DOHH2 (cell line): ENCODE measurements at regions not wholly inside any gene's neighbourhood (a gene's known extent, or its start where the extent isn't known, plus 50 kb on each side); places are given as distances from the start of the nearest gene placed in this dataset.

Source experiments
- H3F3A ChIP-seq: fragments of 200-600 bp; sonication (generic), shearing (Covaris generic); 2 replicates; pipeline ENCODE4 v1.6.0; 2016; ENCODE audit warnings: antibody characterized with exemption, mild to moderate bottlenecking; ENCODE audit not compliant: control insufficient read depth, insufficient read depth
- H3K27ac ChIP-seq: fragments of 200-600 bp; sonication (generic); 2 replicates; pipeline ENCODE4 v1.5.1; 2014; ENCODE audit warnings: low read depth, mild to moderate bottlenecking, low read length, moderate library complexity
- H3K27me3 ChIP-seq: fragments of 200-600 bp; sonication (generic); 2 replicates; pipeline ENCODE4 v1.6.1; 2014; ENCODE audit warnings: mild to moderate bottlenecking, low read length, mixed read lengths; ENCODE audit not compliant: control insufficient read depth
- H3K36me3 ChIP-seq: fragments of 200-600 bp; sonication (generic); 2 replicates; pipeline ENCODE4 v1.6.1; 2014; ENCODE audit warnings: mild to moderate bottlenecking, low read length, moderate library complexity, mixed read lengths; ENCODE audit not compliant: control insufficient read depth
- H3K4me1 ChIP-seq: fragments of 200-600 bp; sonication (generic); 2 replicates; pipeline ENCODE4 v1.6.1; 2014; ENCODE audit warnings: mild to moderate bottlenecking, low read length, mixed read lengths; ENCODE audit not compliant: control insufficient read depth
- H3K4me2 ChIP-seq: fragments of 200-600 bp; sonication (generic); 2 replicates; pipeline ENCODE4 v1.6.0; 2014; ENCODE audit warnings: mild to moderate bottlenecking, low read length, moderate library complexity
- H3K4me3 ChIP-seq: fragments of 200-600 bp; sonication (generic); 2 replicates; pipeline ENCODE4 v1.5.1; 2014; ENCODE audit warnings: mild to moderate bottlenecking, low read length, mixed read lengths
- H3K79me2 ChIP-seq: fragments of 200-600 bp; sonication (generic); 2 replicates; pipeline ENCODE4 v1.6.1; 2014; ENCODE audit warnings: mild to moderate bottlenecking, low read length, mixed read lengths; ENCODE audit not compliant: control insufficient read depth
- H3K9me2 ChIP-seq: fragments of 200-600 bp; sonication (generic); replicated peaks from 2 replicates; pipeline ENCODE4 v1.6.1; 2014; ENCODE audit warnings: mild to moderate bottlenecking, low read length, mixed read lengths; ENCODE audit not compliant: control insufficient read depth
- H3K9me3 ChIP-seq: fragments of 200-600 bp; sonication (generic); 2 replicates; pipeline ENCODE4 v1.6.1; 2014; ENCODE audit warnings: antibody characterized with exemption, low read length, mixed read lengths; ENCODE audit not compliant: control insufficient read depth, insufficient read depth
- H4K20me1 ChIP-seq: fragments of 200-600 bp; sonication (generic); 2 replicates; pipeline ENCODE4 v1.6.0; 2014; ENCODE audit warnings: low read depth, mild to moderate bottlenecking, antibody characterized with exemption, low read length, moderate library complexity; ENCODE audit not compliant: control insufficient read depth, insufficient read depth
- CTCF ChIP-seq: fragments of 200-600 bp; sonication (generic); IDR thresholded peaks from one replicate; pipeline ENCODE4 v1.5.1; 2014; ENCODE audit warnings: antibody characterized with exemption, mild to moderate bottlenecking, low read depth, low read length; ENCODE audit not compliant: poor library complexity, severe bottlenecking
- EZH2phosphoT487 ChIP-seq: fragments of 200-600 bp; sonication (generic); IDR thresholded peaks from 2 replicates; pipeline ENCODE4 v1.6.1; 2017; ENCODE audit warnings: borderline replicate concordance, mild to moderate bottlenecking, antibody characterized with exemption, low read length, moderate library complexity, mixed read lengths

GRCh38 chr3:10583798-10584708, 78.7 kb upstream of the ATP2B2 start:
- Histone ChIP-seq H3K9me2 (no peaks in the 10 kb centered on the region), H3K4me1 (no peaks in the 10 kb centered on the region), H3K36me3 (no peaks in the 10 kb centered on the region), H3K27ac (no peak overlapping the region), H3K9me3 (no peaks in the 10 kb centered on the region), H4K20me1 (no peaks in the 10 kb centered on the region), H3K27me3 (0 out of 2 replicates have a peak, but pooled peaks cover 2% of the 10 kb centered on the region), H3K79me2 (no peaks in the 10 kb centered on the region), H3K4me2 (no peak overlapping the region), H3K4me3 (no peak overlapping the region), H3F3A (no peaks in the 10 kb centered on the region)
- TF ChIP-seq CTCF (no peak), EZH2phosphoT487 (no peak)

GRCh38 chr3:10585945-10586344, 80.6 kb upstream of the ATP2B2 start:
- Histone ChIP-seq H3K9me3 (no peaks in the 10 kb centered on the region), H3K27me3 (0 out of 2 replicates have a peak, but pooled peaks cover 2% of the 10 kb centered on the region), H3K9me2 (no peaks in the 10 kb centered on the region), H3K79me2 (no peaks in the 10 kb centered on the region), H3K36me3 (no peaks in the 10 kb centered on the region), H3F3A (no peaks in the 10 kb centered on the region), H3K4me1 (no peaks in the 10 kb centered on the region), H3K4me2 (no peak overlapping the region), H3K4me3 (no peak overlapping the region), H3K27ac (no peak overlapping the region), H4K20me1 (no peaks in the 10 kb centered on the region)
- TF ChIP-seq CTCF = no peak
- TF ChIP-seq EZH2phosphoT487 = no peak

- H3K27me3 ChIP-seq = no peaks in the 10 kb centered on the region; the same call in 1 of the 2 replicates
- H3F3A ChIP-seq = no peaks in the 10 kb centered on the region
- no peak overlapping the region for H3K27ac ChIP-seq
- H3K9me2 ChIP-seq = no peaks in the 10 kb centered on the region
- no peaks in the 10 kb centered on the region for H3K36me3 ChIP-seq
- no peaks in the 10 kb centered on the region for H4K20me1 ChIP-seq
- H3K4me1 ChIP-seq = no peaks in the 10 kb centered on the region
- H3K79me2 ChIP-seq = no peaks in the 10 kb centered on the region
- no peaks in the 10 kb centered on the region for H3K9me3 ChIP-seq
- no peak overlapping the region for H3K4me3 ChIP-seq
- no peak overlapping the region for H3K4me2 ChIP-seq
- TF ChIP-seq CTCF (no peak), EZH2phosphoT487 (no peak)
These were observed 89.5 kb upstream of the ATP2B2 start for GRCh38 chr3:10594915-10595314.
